Adrenal gland (tissue), 5 donors: ENCODE measurements at regions not wholly inside any gene's neighbourhood (a gene's known extent, or its start where the extent isn't known, plus 50 kb on each side); places are given as distances from the start of the nearest gene placed in this dataset.

Experiments used
- POLR2A ChIP-seq, 2 donors: fragments of 450-650 bp; IDR thresholded peaks; one replicate each; pipeline ENCODE4 v1.6.1; 2017; ENCODE audit warnings: antibody characterized with exemption in 2 of 2, mild to moderate bottlenecking in 2 of 2, moderate library complexity in 1 of 2
- TF ChIP-seq, protein P1 (sequence below), 6 experiments: fragments of 450-650 bp in 4 of 6; fragments of 200-600 bp in 2 of 6; sonication (generic) in 1 of 6; IDR thresholded peaks; 1 replicate in 5 of 6; 2 replicates in 1 of 6; pipeline versions ENCODE4 v1.5.1 to v1.8.0; 2016 to 2021; ENCODE audit warnings: antibody characterized with exemption in 6 of 6, mild to moderate bottlenecking in 2 of 6, moderate library complexity in 1 of 6
- donor health status: DM: no; HTN: no; CAD: no.

DNA sequence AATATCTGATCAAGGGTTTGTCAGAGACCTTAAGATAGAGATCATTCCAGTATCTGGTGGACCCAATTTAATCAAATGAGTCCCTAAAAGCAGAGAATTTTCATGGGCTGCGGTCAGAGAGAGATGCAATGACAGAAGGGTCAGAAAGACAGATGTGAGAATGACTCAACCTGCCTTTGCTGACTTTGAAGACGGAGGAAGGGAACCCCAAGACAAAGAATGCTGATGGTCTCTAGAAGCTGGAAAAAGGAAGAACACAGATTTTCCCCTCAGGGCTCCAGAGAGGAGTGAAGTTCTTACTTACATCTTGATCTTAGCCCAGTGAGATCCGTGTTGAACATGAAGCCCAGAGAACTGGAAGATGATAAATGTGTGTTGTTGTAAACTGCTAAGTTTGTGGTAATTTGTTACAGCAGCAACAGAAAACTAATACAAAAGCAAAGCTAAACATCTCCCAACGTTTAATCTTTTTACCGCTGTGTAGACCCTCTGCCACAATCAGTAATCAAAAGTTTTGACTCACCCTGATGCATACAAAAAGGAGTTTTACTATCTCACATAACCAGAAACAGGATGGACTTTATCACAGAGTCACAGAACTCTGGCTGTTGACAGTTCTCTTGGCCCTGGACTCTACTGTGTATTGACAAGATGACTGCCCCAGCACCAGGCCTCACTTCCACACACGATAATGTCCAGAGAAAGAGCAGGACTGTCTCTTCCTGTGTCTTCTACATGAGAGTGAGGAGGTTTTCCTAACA is 70.2 kb upstream of the MAGEB2 start:
- TF ChIP-seq, protein P1, sequence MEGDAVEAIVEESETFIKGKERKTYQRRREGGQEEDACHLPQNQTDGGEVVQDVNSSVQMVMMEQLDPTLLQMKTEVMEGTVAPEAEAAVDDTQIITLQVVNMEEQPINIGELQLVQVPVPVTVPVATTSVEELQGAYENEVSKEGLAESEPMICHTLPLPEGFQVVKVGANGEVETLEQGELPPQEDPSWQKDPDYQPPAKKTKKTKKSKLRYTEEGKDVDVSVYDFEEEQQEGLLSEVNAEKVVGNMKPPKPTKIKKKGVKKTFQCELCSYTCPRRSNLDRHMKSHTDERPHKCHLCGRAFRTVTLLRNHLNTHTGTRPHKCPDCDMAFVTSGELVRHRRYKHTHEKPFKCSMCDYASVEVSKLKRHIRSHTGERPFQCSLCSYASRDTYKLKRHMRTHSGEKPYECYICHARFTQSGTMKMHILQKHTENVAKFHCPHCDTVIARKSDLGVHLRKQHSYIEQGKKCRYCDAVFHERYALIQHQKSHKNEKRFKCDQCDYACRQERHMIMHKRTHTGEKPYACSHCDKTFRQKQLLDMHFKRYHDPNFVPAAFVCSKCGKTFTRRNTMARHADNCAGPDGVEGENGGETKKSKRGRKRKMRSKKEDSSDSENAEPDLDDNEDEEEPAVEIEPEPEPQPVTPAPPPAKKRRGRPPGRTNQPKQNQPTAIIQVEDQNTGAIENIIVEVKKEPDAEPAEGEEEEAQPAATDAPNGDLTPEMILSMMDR (IDR thresholded peaks at IDR 0.05): no peak
- TF ChIP-seq POLR2A (IDR thresholded peaks at IDR 0.05): no peak
